ENCODE measurements at regions not wholly inside any gene's neighbourhood (a gene's known extent, or its start where the extent isn't known, plus 50 kb on each side); places are given as distances from the start of the nearest gene placed in this dataset.

- Histone ChIP-seq H3K9ac (ENCODE audit: low read depth in 1 of 2, low read length in 2 of 2) (no peak overlapping the region), H3K36me3 (ENCODE audit: control insufficient read depth in 4 of 4, insufficient read depth in 3 of 4, low read depth in 1 of 4, low read length in 3 of 4) (no peaks in the 10 kb centered on the region), H3K4me3 (ENCODE audit: low read depth in 1 of 3, low read length in 3 of 3) (no peak overlapping the region), H3K27ac (ENCODE audit: low read depth in 1 of 2, low read length in 2 of 2) (no peak overlapping the region), H3K27me3 (ENCODE audit: control insufficient read depth in 4 of 4, insufficient read depth in 4 of 4, low read length in 3 of 4) (no peaks in the 10 kb centered on the region), H3K9me3 (ENCODE audit: control insufficient read depth in 4 of 4, low read length in 3 of 4) (no peaks in the 10 kb centered on the region), H3K4me1 (ENCODE audit: control insufficient read depth in 4 of 4, insufficient read depth in 4 of 4, low read length in 3 of 4) (no peaks in the 10 kb centered on the region)
- TF ChIP-seq HNF4G (IDR thresholded peaks at IDR 0.05) (no peak), HNF4A (conservative IDR thresholded peaks at IDR 0.05) (no peak), REST (IDR thresholded peaks at IDR 0.05) (no peak), FOXA2 (IDR thresholded peaks at IDR 0.05) (no peak), RAD21 (IDR thresholded peaks at IDR 0.05) (no peak)
- DNase-seq (ENCODE audit: low spot score) = no peak
- 63% methylated on average over 1 of the region's 1 CpG for WGBS
These were observed 372.0 kb upstream of the ATP2B1 start for GRCh38 chr12:90080616-90081015.

GRCh38 chr12:90079529-90080210 lies 371.0 kb upstream of the ATP2B1 start:
- Histone ChIP-seq H3K4me1 (ENCODE audit: control insufficient read depth in 4 of 4, insufficient read depth in 4 of 4, low read length in 3 of 4) (no peaks in the 10 kb centered on the region), H3K9ac (ENCODE audit: low read depth in 1 of 2, low read length in 2 of 2) (no peak overlapping the region), H3K9me3 (ENCODE audit: control insufficient read depth in 4 of 4, low read length in 3 of 4) (no peaks in the 10 kb centered on the region), H3K36me3 (ENCODE audit: control insufficient read depth in 4 of 4, insufficient read depth in 3 of 4, low read depth in 1 of 4, low read length in 3 of 4) (no peaks in the 10 kb centered on the region), H3K27me3 (ENCODE audit: control insufficient read depth in 4 of 4, insufficient read depth in 4 of 4, low read length in 3 of 4) (no peaks in the 10 kb centered on the region), H3K27ac (ENCODE audit: low read depth in 1 of 2, low read length in 2 of 2) (no peak overlapping the region), H3K4me3 (ENCODE audit: low read depth in 1 of 3, low read length in 3 of 3) (no peak overlapping the region)
- WGBS = 59% methylated on average over 4 of the region's 4 CpGs
- no peak for TF ChIP-seq SP1 (IDR thresholded peaks at IDR 0.05)
- TF ChIP-seq FOXA2 (IDR thresholded peaks at IDR 0.05) = no peak
- TF ChIP-seq ZBTB33 (IDR thresholded peaks at IDR 0.05) = no peak
- no peak for TF ChIP-seq HNF4A (conservative IDR thresholded peaks at IDR 0.05)
- TF ChIP-seq CTCF (IDR thresholded peaks at IDR 0.05; ENCODE audit: low read depth, low read length, missing input control) = no peak
- no peak for TF ChIP-seq REST (IDR thresholded peaks at IDR 0.05)
- TF ChIP-seq TAF1 (conservative IDR thresholded peaks at IDR 0.05) = no peak
- TF ChIP-seq, protein P1, sequence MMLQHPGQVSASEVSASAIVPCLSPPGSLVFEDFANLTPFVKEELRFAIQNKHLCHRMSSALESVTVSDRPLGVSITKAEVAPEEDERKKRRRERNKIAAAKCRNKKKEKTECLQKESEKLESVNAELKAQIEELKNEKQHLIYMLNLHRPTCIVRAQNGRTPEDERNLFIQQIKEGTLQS (IDR thresholded peaks at IDR 0.05) = no peak
- TF ChIP-seq HNF4G (IDR thresholded peaks at IDR 0.05) = no peak
- DNase-seq (ENCODE audit: low spot score) = no peak
